ENCODE measurements at regions not wholly inside any gene's neighbourhood (a gene's known extent, or its start where the extent isn't known, plus 50 kb on each side); places are given as distances from the start of the nearest gene placed in this dataset.

DNA sequence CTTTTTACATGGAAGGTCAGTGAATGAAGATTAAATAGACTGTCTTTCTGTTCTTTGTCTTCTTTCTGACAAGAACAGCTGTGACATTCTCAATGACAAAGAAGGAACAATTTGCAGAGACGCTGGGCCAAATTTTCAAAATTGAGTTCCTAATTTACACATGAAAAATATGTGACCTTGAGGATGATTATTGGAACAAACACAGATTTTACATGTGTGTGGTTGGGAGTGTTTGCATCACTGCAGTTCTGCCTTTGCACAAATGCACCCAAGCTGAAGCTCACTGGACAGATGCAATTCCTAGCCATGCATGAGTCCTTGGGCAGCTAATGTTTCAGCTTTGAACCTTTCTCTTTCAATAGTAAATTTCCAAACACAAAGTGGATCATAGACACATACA lies 350.8 kb downstream of the QKI start:
- TF ChIP-seq, protein P1, sequence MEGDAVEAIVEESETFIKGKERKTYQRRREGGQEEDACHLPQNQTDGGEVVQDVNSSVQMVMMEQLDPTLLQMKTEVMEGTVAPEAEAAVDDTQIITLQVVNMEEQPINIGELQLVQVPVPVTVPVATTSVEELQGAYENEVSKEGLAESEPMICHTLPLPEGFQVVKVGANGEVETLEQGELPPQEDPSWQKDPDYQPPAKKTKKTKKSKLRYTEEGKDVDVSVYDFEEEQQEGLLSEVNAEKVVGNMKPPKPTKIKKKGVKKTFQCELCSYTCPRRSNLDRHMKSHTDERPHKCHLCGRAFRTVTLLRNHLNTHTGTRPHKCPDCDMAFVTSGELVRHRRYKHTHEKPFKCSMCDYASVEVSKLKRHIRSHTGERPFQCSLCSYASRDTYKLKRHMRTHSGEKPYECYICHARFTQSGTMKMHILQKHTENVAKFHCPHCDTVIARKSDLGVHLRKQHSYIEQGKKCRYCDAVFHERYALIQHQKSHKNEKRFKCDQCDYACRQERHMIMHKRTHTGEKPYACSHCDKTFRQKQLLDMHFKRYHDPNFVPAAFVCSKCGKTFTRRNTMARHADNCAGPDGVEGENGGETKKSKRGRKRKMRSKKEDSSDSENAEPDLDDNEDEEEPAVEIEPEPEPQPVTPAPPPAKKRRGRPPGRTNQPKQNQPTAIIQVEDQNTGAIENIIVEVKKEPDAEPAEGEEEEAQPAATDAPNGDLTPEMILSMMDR (IDR thresholded peaks at IDR 0.05 in 2 of 3, conservative IDR thresholded peaks at IDR 0.05 in 1 of 3; ENCODE audit: borderline replicate concordance in 1 of 3, insufficient read depth in 1 of 3, low read depth in 2 of 3, low read length in 2 of 3), result no peak
- TF ChIP-seq POLR2A (IDR thresholded peaks at IDR 0.05; ENCODE audit: borderline replicate concordance, extremely low read depth, insufficient read depth, insufficient read length), result no peak
- no peak for TF ChIP-seq EZH2 (IDR thresholded peaks at IDR 0.05)
